ENCODE measurements at regions not wholly inside any gene's neighbourhood (a gene's known extent, or its start where the extent isn't known, plus 50 kb on each side); places are given as distances from the start of the nearest gene placed in this dataset.

- in situ Hi-C loops (cut with HindIII; ENCODE audit: low sequenced_read_pairs): no loop called here
- no peak overlapping the region for H3K4me3 ChIP-seq (ENCODE audit: low read depth, low read length)
- TF ChIP-seq CTCF (IDR thresholded peaks at IDR 0.05; ENCODE audit: low read depth, low read length): no peak
- no peak for DNase-seq (ENCODE audit: low read depth, low spot score)
Measured at GRCh38 chr1:168806952-168807351, 77.9 kb upstream of the DPT start.

- TF ChIP-seq CTCF (IDR thresholded peaks at IDR 0.05; ENCODE audit: low read depth, low read length): no peak
- in situ Hi-C loops (cut with HindIII; ENCODE audit: low sequenced_read_pairs): no loop called here
- H3K4me3 ChIP-seq (ENCODE audit: low read depth, low read length): no peak overlapping the region
- DNase-seq (ENCODE audit: low read depth, low spot score): no peak
Measured at GRCh38 chr1:168811176-168811575, 82.2 kb upstream of the DPT start.

GRCh38 chr1:168819668-168820067, 90.7 kb upstream of the DPT start:
- DNase-seq (ENCODE audit: low read depth, low spot score): no peak
- in situ Hi-C loops (cut with HindIII; ENCODE audit: low sequenced_read_pairs): no loop called here

GRCh38 chr1:168821434-168821833, 92.4 kb upstream of the DPT start:
- no peak for DNase-seq (ENCODE audit: low read depth, low spot score)
- in situ Hi-C loops (cut with HindIII; ENCODE audit: low sequenced_read_pairs): no loop called here
- H3K4me3 ChIP-seq (ENCODE audit: low read depth, low read length): no peak overlapping the region
- no peak for TF ChIP-seq CTCF (IDR thresholded peaks at IDR 0.05; ENCODE audit: low read depth, low read length)

More at GRCh38 chr1:168819668-168820067, 90.7 kb upstream of the DPT start:
- no peak overlapping the region for H3K4me3 ChIP-seq (ENCODE audit: low read depth, low read length)
- TF ChIP-seq CTCF (IDR thresholded peaks at IDR 0.05; ENCODE audit: low read depth, low read length): no peak

GRCh38 chr1:168822911-168823310, 93.9 kb upstream of the DPT start:
- in situ Hi-C loops (cut with HindIII; ENCODE audit: low sequenced_read_pairs): no loop called here
- H3K4me3 ChIP-seq (ENCODE audit: low read depth, low read length): no peak overlapping the region
- no peak for TF ChIP-seq CTCF (IDR thresholded peaks at IDR 0.05; ENCODE audit: low read depth, low read length)

GRCh38 chr1:168823988-168824387, 95.0 kb upstream of the DPT start:
- in situ Hi-C loops (cut with HindIII; ENCODE audit: low sequenced_read_pairs): no loop called here
- no peak for DNase-seq (ENCODE audit: low read depth, low spot score)
- H3K4me3 ChIP-seq (ENCODE audit: low read depth, low read length): no peak overlapping the region
- TF ChIP-seq CTCF (IDR thresholded peaks at IDR 0.05; ENCODE audit: low read depth, low read length): no peak

More at GRCh38 chr1:168822911-168823310, 93.9 kb upstream of the DPT start:
- DNase-seq (ENCODE audit: low read depth, low spot score): no peak
